Neutrophil (primary cell): ENCODE measurements at regions not wholly inside any gene's neighbourhood (a gene's known extent, or its start where the extent isn't known, plus 50 kb on each side); places are given as distances from the start of the nearest gene placed in this dataset.

Experiments used
- H3K27ac ChIP-seq: fragments of 200-600 bp; sonication (generic); 2 replicates; pipeline ENCODE4 v1.5.1; 2016; ENCODE audit warnings: mild to moderate bottlenecking, moderate library complexity
- H3K27me3 ChIP-seq: fragments of 200-600 bp; sonication (generic); 2 replicates; pipeline ENCODE4 v1.6.0; 2016; ENCODE audit warnings: mild to moderate bottlenecking
- H3K36me3 ChIP-seq: fragments of 200-600 bp; sonication (generic); 2 replicates; pipeline ENCODE4 v1.5.1; 2017
- H3K4me1 ChIP-seq, 2 experiments: fragments of 200-600 bp in 1 of 2; sonication (generic) in 1 of 2; 1 replicate in 1 of 2; 2 replicates in 1 of 2; pipeline versions ENCODE4 v1.5.1 to v1.6.1; 2013 to 2016; ENCODE audit warnings: low read depth in 1 of 2, low read length in 1 of 2, mild to moderate bottlenecking in 1 of 2, moderate library complexity in 1 of 2; ENCODE audit not compliant: control insufficient read depth in 1 of 2, insufficient read depth in 1 of 2
- H3K4me3 ChIP-seq, 2 experiments: fragments of 200-600 bp in 1 of 2; sonication (generic) in 1 of 2; 1 replicate in 1 of 2; 2 replicates in 1 of 2; pipeline ENCODE4 v1.5.1; 2013 to 2016; ENCODE audit warnings: low read depth in 1 of 2, low read length in 1 of 2, mild to moderate bottlenecking in 1 of 2, moderate library complexity in 1 of 2
- H3K9me3 ChIP-seq: fragments of 200-600 bp; sonication (generic); 2 replicates; pipeline ENCODE4 v1.5.1; 2016
- CTCF ChIP-seq: fragments of 200-600 bp; sonication (generic); IDR thresholded peaks from 2 replicates; pipeline ENCODE4 v1.5.1; 2016; ENCODE audit warnings: antibody characterized with exemption

DNA sequence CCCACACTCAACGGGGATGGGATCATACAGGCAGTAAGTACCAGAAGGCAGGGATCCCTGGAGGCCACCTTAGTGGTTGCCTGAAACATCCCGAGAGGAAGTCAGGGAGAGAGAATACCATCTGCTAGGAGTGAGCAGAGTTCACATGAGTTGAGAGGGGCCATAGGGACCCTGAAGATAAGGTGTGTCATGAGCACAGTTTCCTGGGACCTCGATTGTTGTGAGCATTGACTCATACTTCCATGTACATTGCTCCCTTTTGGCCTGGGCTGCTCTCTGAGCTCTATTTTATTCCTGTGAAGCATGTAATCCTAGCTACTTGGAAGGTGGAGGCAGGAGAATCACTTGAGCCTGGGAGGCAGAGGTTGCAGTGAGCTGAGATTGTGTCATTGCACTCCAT is 120.5 kb downstream of the TBC1D30 start:
- no peaks in the 10 kb centered on the region for H3K9me3 ChIP-seq
- H3K4me1 ChIP-seq, result no peaks in the 10 kb centered on the region
- peaks cover 76% of the 10 kb centered on the region for H3K27me3 ChIP-seq
- no peak for TF ChIP-seq CTCF
- H3K36me3 ChIP-seq, result no peaks in the 10 kb centered on the region
- no peak overlapping the region for H3K27ac ChIP-seq
- no peak overlapping the region for H3K4me3 ChIP-seq

- H3K27ac ChIP-seq, result no peak overlapping the region
These were observed 121.8 kb downstream of the TBC1D30 start for GRCh38 chr12:64946132-64946829.

GRCh38 chr12:64950711-64951298 is 126.4 kb downstream of the TBC1D30 start:
- H3K36me3 ChIP-seq, result no peaks in the 10 kb centered on the region
- no peak for TF ChIP-seq CTCF

More at GRCh38 chr12:64946132-64946829, 121.8 kb downstream of the TBC1D30 start:
- peaks cover 76% of the 10 kb centered on the region for H3K27me3 ChIP-seq
- H3K36me3 ChIP-seq, result no peaks in the 10 kb centered on the region
- H3K4me3 ChIP-seq, result no peak overlapping the region
- no peaks in the 10 kb centered on the region for H3K4me1 ChIP-seq
- TF ChIP-seq CTCF, result no peak
- no peaks in the 10 kb centered on the region for H3K9me3 ChIP-seq

DNA sequence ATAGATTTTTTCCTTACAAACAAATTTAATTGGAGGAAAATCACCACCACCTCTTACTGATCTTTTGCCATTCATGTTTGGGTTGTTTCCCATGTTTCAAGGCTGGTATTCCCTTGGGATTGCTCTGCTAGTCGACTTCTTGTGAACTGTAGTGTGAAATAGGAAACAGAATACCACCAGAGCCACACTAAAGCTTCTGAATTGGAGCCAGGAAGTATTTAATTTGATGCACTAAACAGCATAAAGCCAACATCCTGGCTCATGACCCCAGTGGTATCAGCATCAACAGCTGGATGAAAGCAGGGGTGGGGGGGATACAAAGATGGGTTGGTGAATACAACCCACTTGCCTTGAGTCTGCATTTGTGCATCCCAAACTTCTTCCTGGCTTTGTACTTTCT is 127.5 kb downstream of the TBC1D30 start:
- H3K4me1 ChIP-seq, result no peaks in the 10 kb centered on the region
- no peak for TF ChIP-seq CTCF
- no peaks in the 10 kb centered on the region for H3K36me3 ChIP-seq
- H3K27me3 ChIP-seq, result peaks cover 81% of the 10 kb centered on the region
- H3K27ac ChIP-seq, result no peak overlapping the region
- no peaks in the 10 kb centered on the region for H3K9me3 ChIP-seq
- H3K4me3 ChIP-seq, result no peak overlapping the region

More at GRCh38 chr12:64950711-64951298, 126.4 kb downstream of the TBC1D30 start:
- Histone ChIP-seq H3K4me1 (no peaks in the 10 kb centered on the region), H3K4me3 (no peak overlapping the region), H3K27ac (no peak overlapping the region), H3K27me3 (peaks cover 81% of the 10 kb centered on the region), H3K9me3 (no peaks in the 10 kb centered on the region)

DNA sequence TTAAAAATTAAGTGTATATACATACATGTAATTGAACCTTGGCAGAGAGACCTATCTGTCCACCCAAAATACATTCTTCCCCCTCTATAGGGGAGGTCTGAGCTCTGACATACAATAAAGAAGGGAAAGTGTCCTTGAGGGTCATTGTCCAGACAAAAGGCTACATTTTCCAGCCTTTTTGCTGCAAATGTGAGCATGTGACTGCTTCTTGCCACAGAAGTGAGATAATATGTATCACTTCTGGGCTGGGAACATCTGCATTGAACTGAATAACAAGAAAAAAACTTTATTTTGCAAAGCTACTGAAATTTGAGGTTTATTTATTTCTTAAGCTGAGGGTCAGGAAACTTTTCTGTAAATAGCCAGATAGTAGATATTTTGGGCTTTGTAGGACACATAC is 131.3 kb downstream of the TBC1D30 start:
- Histone ChIP-seq H3K36me3 (no peaks in the 10 kb centered on the region), H3K27ac (no peak overlapping the region), H3K4me3 (no peak overlapping the region), H3K9me3 (no peaks in the 10 kb centered on the region), H3K4me1 (no peaks in the 10 kb centered on the region), H3K27me3 (peaks cover 77% of the 10 kb centered on the region)
- TF ChIP-seq CTCF, result no peak
